Cerebellar cortex (tissue), 1 donor: ENCODE measurements at regions not wholly inside any gene's neighbourhood (a gene's known extent, or its start where the extent isn't known, plus 50 kb on each side); places are given as distances from the start of the nearest gene placed in this dataset.

Experiments
- DNase-seq: peaks from one replicate; pipeline ENCODE4 v3.0.0-alpha.2; 2015; ENCODE audit warnings: low spot score

GRCh38 chr22:49483281-49483870, 344.3 kb downstream of the BRD1 start:
- DNase-seq, result no peak

GRCh38 chr22:49482811-49483210, 344.9 kb downstream of the BRD1 start:
- no peak for DNase-seq

DNA sequence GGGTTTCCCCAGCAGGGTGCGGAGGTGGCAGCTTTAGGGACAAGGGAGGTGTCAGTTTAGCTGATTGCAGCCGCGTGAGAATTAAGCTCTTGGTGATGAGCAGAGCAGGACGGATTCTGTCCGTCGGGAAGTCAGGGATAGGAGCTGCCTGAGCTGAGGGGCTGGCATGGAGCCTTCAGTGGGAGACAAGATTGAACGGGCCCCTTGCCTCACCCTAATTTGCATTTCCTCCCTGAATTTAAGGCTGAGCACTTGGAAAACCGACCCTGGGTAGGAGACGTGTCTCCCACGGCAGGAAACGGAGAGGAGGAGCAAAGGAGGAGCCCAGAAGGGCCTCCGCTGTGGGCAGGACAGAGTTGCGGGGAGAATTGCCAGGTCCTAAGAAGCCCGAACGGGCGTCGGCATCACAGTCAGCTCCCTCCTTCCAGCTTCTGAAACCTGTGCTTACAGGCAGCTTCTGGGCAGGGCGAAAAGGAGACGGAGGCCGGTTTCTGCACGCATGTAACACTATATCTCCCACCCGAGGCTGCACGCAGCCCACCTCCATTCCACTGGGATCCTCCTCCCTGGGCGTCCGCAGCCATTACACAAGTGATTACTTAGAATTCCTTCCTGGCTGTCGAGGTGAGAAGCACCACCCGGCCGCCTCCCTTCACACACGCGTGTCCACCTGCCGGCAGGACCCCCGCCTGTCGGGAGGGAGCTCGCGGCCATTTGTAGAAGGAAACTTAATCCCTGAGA, 345.8 kb downstream of the BRD1 start:
- DNase-seq, result no peak

DNA sequence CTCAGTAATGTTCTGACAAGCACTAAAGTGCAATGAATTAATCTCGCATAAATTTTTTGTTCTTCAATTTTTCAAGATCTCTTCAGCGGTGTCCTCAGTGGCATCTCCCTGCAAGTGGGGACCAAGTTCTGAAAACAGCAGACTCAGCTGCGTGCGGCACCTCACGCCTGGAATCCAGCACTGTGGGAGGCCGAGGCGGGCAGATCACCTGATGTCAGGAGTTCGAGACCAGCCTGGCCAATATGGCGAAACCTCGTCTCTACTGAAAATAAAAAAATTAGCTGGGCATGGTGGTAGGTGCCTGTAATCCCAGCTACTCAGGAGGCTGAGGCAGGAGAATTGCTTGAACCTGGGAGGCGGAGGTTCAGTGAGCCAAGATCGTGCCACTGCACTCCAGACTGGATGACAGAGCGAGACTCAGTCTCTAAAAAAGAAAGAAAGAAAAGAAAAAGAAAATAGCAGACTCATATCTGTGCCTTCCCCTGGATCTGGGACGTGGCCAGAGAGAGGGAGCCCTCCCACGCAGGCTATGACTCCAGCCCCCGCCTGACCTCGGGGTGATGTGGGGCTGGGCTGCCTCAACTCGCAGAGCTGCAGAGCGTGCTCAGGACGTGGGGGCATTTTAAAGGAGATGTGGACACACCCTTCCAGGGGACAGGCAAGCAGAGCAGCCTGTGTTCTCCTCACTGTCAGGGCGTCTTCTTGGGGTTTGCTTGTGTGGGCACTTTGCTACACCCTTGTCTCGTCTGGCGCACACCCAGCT, 346.6 kb downstream of the BRD1 start:
- DNase-seq, result no peak

DNA sequence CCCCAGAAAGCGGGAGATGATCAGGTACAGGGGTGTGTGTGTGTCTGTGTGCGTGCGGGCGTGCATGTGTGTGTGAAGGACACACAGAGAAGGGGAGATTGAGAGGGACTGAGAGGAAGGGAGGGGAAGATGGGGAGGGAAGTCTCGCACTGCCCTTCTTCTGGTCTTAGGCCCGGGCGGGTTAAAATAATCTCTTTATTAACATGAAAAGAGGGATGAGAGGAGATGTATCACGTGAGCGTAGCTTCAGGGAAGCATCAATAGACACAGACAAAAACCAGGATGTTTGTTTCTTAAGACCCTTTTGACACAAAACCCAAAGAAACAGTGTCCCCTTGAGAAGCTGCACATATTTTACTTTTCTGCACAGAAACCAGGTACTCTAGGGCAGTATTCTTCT, 347.3 kb downstream of the BRD1 start:
- no peak for DNase-seq

GRCh38 chr22:49479566-49479965, 348.1 kb downstream of the BRD1 start:
- no peak for DNase-seq

DNA sequence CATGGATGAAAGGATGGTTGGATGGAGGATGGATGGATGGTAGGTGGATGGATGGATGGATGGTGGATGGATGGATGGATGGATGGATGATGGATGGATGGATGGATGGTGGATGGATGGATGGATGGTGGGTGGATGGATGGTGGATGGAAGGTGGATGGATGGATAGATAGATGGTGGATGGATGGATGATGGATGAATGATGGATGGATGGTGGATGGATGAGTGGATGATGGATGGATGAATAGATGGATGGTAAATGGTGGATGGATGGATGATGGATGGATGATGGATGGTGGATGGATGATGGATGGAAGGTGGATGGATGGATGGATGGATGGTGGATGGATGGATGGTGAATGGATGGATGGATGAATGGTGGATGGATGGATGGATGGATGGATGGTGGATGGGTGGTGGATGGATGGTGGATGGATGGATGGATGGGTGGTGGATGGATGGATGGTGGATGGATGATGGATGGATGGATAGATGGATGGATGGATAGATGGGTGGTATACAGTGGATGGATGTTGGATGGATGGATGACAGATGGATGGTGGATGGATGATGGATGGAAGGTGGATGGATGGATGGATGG, 350.8 kb downstream of the BRD1 start:
- no peak for DNase-seq

GRCh38 chr22:49476176-49476575, 351.5 kb downstream of the BRD1 start:
- DNase-seq, result no peak

GRCh38 chr22:49475253-49475652, 352.4 kb downstream of the BRD1 start:
- no peak for DNase-seq

- no peak for DNase-seq
These were observed 354.4 kb downstream of the BRD1 start for GRCh38 chr22:49473286-49473685.

DNA sequence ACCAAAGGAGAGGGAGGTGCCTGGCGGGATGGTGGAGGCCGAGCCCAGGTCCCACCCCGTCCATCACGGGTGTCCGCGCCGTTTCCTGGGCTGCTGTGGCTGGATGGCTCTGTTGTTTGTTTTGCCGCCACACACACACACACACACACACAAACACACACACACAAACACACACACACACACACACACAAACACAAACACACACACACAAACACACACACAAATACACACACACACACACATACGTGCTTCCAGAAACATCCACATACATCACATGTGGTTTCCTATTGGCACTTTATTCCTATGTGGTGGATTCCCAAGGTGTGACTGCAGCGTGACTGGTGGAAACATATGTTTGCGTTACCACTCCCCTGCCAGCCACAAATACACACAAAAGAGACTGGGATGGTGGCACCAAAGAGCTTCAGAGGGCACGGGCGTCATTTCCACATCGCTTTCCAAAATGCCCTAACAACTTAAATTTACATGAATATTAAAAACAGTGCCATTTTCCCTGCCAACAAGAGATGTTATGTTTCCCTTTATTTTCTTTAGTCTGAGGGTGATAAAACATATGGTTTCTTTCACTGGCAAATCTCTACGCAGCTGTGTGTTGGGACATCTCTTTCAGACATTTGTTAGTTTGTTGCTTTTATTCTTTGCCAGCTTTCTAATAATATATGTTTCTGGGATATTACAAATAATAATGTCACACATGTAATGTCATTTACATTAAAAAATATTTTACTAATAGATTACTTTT, 356.8 kb downstream of the BRD1 start:
- DNase-seq, result no peak

GRCh38 chr22:49469896-49470740, 357.6 kb downstream of the BRD1 start:
- peak; percentile 49 for DNase-seq

- no peak for DNase-seq
These were observed 359.0 kb downstream of the BRD1 start for GRCh38 chr22:49468487-49469198.

GRCh38 chr22:49466878-49467595, 360.6 kb downstream of the BRD1 start:
- no peak for DNase-seq

DNA sequence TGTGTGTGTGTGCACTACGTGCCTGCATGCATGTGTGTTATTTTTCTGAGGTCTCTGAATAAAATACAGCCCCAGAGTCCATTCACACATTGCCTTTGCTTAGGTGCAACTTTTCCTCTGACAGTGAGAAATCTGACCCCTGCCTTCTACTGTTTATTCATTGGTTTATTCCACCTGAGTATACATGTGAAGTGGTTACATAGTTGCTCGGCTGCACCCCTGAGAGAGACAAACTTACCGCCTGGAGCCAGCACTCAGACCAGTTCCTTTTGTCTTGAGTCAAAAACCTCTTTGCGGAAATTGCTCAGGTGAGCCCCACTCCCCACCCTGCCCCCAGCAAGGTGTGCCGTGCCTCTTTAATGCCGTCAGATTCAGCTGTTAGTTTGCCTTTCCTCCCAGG, 363.6 kb downstream of the BRD1 start:
- no peak for DNase-seq

- no peak for DNase-seq
These were observed 364.9 kb downstream of the BRD1 start for GRCh38 chr22:49462795-49463194.

DNA sequence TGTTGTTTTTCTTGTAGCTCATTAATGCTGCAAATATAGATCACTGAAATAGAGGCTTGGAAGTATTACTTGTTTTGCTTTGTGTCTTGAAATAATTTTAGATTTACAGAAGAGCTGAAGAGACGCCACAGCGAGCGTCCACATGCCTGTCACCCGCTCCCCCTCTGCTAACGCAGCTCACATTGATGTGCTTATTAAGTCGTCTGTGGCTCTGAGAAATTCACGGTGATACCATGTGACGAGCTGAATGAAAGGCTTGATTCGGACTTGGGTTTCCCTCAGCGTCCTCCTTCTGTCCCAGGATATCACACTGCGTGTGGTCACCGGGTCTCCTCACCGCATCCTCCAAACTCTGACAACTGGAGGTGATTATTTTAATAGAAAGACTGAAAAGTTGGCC, 365.4 kb downstream of the BRD1 start:
- no peak for DNase-seq

DNA sequence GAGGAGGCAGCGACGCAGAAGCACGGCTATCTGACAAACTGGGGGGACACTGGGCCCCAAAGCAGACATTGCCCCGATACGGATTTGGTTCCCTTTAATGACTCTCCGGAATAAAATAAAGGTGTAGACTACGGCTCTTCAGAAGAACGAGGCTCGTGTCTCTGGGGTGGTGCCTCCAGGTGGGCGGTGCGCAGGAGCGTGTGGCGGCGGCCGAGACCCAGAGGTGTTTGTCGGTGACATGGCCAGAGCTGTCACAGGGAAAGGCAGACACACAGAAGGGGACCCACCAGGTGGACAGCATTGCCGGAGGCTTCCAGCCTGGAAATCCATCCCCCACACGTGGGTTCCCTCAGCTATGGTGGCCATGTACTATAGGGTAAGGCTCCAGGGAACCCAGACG, 366.0 kb downstream of the BRD1 start:
- no peak for DNase-seq

GRCh38 chr22:49460592-49461281, 366.9 kb downstream of the BRD1 start:
- DNase-seq, result no peak
